Vagina (tissue), 2 donors: ENCODE measurements at regions not wholly inside any gene's neighbourhood (a gene's known extent, or its start where the extent isn't known, plus 50 kb on each side); places are given as distances from the start of the nearest gene placed in this dataset.

ENCODE experiments used
- CTCF ChIP-seq, 3 experiments: fragments of 450-650 bp in 2 of 3; fragments of 200-600 bp in 1 of 3; sonication (generic) in 1 of 3; IDR thresholded peaks; one replicate each; pipeline ENCODE4 v1.5.1; 2017 to 2019; ENCODE audit warnings: antibody characterized with exemption in 3 of 3, mild to moderate bottlenecking in 2 of 3, moderate library complexity in 2 of 3
- POLR2A ChIP-seq, 2 donors: fragments of 450-650 bp; IDR thresholded peaks; one replicate each; pipeline ENCODE4 v1.6.1; 2017; ENCODE audit warnings: antibody characterized with exemption in 2 of 2, mild to moderate bottlenecking in 2 of 2, moderate library complexity in 2 of 2
- POLR2AphosphoS5 ChIP-seq, 2 donors: sonication (generic); formaldehyde crosslinking; IDR thresholded peaks; one replicate each; pipeline ENCODE4 v1.9.0; 2017; ENCODE audit warnings: antibody characterized with exemption in 2 of 2, mild to moderate bottlenecking in 2 of 2, low read depth in 1 of 2; ENCODE audit not compliant: insufficient read depth in 1 of 2

GRCh38 chr7:45367026-45367425, 207.1 kb upstream of the ADCY1 start:
- TF ChIP-seq CTCF (IDR thresholded peaks at IDR 0.05) (no peak), POLR2A (IDR thresholded peaks at IDR 0.05) (no peak), POLR2AphosphoS5 (IDR thresholded peaks at IDR 0.05; ENCODE audit: insufficient read depth in 1 of 2, low read depth in 1 of 2) (no peak)
